GM23338 (cell line): ENCODE measurements at regions not wholly inside any gene's neighbourhood (a gene's known extent, or its start where the extent isn't known, plus 50 kb on each side); places are given as distances from the start of the nearest gene placed in this dataset.

Source experiments
- ATAC-seq: fragments of 200-7000 bp; cut with Tn5 transposase; 3 replicates; pipeline ENCODE4 v1.9.1; 2020
- DNase-seq: peaks from one replicate; pipeline ENCODE4 v3.0.0-alpha.2; 2015; ENCODE audit warnings: low spot score
- H2AFZ ChIP-seq: fragments of 200-600 bp; sonication (generic); 2 replicates; pipeline ENCODE4 v1.8.0; 2016; ENCODE audit warnings: antibody characterized with exemption, mild to moderate bottlenecking, moderate library complexity
- H3F3A ChIP-seq: fragments of 200-600 bp; sonication (generic); replicated peaks from 2 replicates; pipeline ENCODE4 v1.8.0; 2017; ENCODE audit warnings: antibody characterized with exemption, mixed run types, low read depth
- H3K27ac ChIP-seq: fragments of 200-600 bp; sonication (generic); 2 replicates; pipeline ENCODE4 v1.6.1; 2016; ENCODE audit warnings: low read depth
- H3K27me3 ChIP-seq: fragments of 200-600 bp; sonication (generic); 2 replicates; pipeline ENCODE4 v1.8.0; 2016; ENCODE audit warnings: mild to moderate bottlenecking, mixed run types, moderate library complexity; ENCODE audit not compliant: insufficient read depth
- H3K36me3 ChIP-seq: fragments of 200-600 bp; sonication (generic); 2 replicates; pipeline ENCODE4 v1.8.0; 2016; ENCODE audit warnings: mild to moderate bottlenecking; ENCODE audit not compliant: insufficient read depth
- H3K4me1 ChIP-seq: fragments of 200-600 bp; sonication (generic); 2 replicates; pipeline ENCODE4 v1.8.0; 2016; ENCODE audit warnings: mild to moderate bottlenecking, moderate library complexity; ENCODE audit not compliant: insufficient read depth
- H3K4me2 ChIP-seq: fragments of 200-600 bp; sonication (generic); 2 replicates; pipeline ENCODE4 v1.7.1; 2017; ENCODE audit warnings: mixed run types
- H3K4me3 ChIP-seq: fragments of 200-600 bp; sonication (generic); 2 replicates; pipeline ENCODE4 v1.6.1; 2016; ENCODE audit warnings: mixed run types
- H3K79me2 ChIP-seq: fragments of 200-600 bp; sonication (generic); replicated peaks from 2 replicates; pipeline ENCODE4 v1.8.0; 2017; ENCODE audit warnings: mild to moderate bottlenecking; ENCODE audit not compliant: insufficient read depth
- H3K9me2 ChIP-seq: fragments of 200-600 bp; sonication (generic); 2 replicates; pipeline ENCODE4 v1.8.0; 2017; ENCODE audit not compliant: insufficient read depth
- H4K20me1 ChIP-seq: fragments of 200-600 bp; sonication (generic); replicated peaks from 2 replicates; pipeline ENCODE4 v1.8.0; 2017; ENCODE audit warnings: mild to moderate bottlenecking; ENCODE audit not compliant: insufficient read depth
- H3K27ac Mint-ChIP-seq: 2 replicates; pipeline ENCODE4 v1.8.0; 2020; ENCODE audit warnings: inconsistent platforms, mild to moderate bottlenecking, moderate library complexity, mixed read lengths
- H3K27me3 Mint-ChIP-seq: 3 replicates; pipeline ENCODE4 v1.8.0; 2022; ENCODE audit warnings: low read depth, mild to moderate bottlenecking, moderate library complexity, mixed read lengths, inconsistent platforms; ENCODE audit not compliant: insufficient read depth, poor library complexity
- H3K36me3 Mint-ChIP-seq: 3 replicates; pipeline ENCODE4 v1.8.0; 2021; ENCODE audit warnings: low read depth, mild to moderate bottlenecking, inconsistent platforms, moderate library complexity, mixed read lengths
- H3K4me1 Mint-ChIP-seq: 3 replicates; pipeline ENCODE4 v1.8.0; 2020; ENCODE audit warnings: mild to moderate bottlenecking, inconsistent platforms, mixed read lengths
- H3K4me3 Mint-ChIP-seq: 3 replicates; pipeline ENCODE4 v1.8.0; 2021; ENCODE audit warnings: moderate library complexity, mild to moderate bottlenecking, inconsistent platforms, mixed read lengths
- H3K9me3 Mint-ChIP-seq: 3 replicates; pipeline ENCODE4 v1.8.0; 2020; ENCODE audit warnings: moderate library complexity, mild to moderate bottlenecking, inconsistent platforms, mixed read lengths
- CREB1 ChIP-seq: fragments of 250-450 bp; sonication (Bioruptor Pico); IDR thresholded peaks from 2 replicates; pipeline ENCODE4 v1.5.0; 2020; ENCODE audit warnings: low read depth, mild to moderate bottlenecking, moderate library complexity
- EZH2 ChIP-seq: fragments of 200-600 bp; sonication (generic); IDR thresholded peaks from one replicate; pipeline ENCODE4 v1.8.0; 2017; ENCODE audit warnings: antibody characterized with exemption, mild to moderate bottlenecking, low read depth; ENCODE audit not compliant: unreplicated experiment
- EZH2phosphoT487 ChIP-seq: fragments of 200-600 bp; sonication (generic); IDR thresholded peaks from one replicate; pipeline ENCODE4 v1.8.1; 2018; ENCODE audit warnings: antibody characterized with exemption; ENCODE audit not compliant: unreplicated experiment
- JUNB ChIP-seq: IDR thresholded peaks from one replicate; pipeline ENCODE4 v1.6.1; 2016; ENCODE audit warnings: antibody characterized with exemption; ENCODE audit not compliant: unreplicated experiment
- NANOG ChIP-seq: IDR thresholded peaks from 2 replicates; pipeline ENCODE4 v1.6.1; 2016; ENCODE audit warnings: antibody characterized with exemption, borderline replicate concordance
- POLR2AphosphoS5 ChIP-seq: IDR thresholded peaks from 2 replicates; pipeline ENCODE4 v1.6.1; 2016; ENCODE audit warnings: antibody characterized with exemption, low read depth
- STAT1 ChIP-seq: IDR thresholded peaks from one replicate; pipeline ENCODE4 v1.6.1; 2016; ENCODE audit warnings: antibody characterized with exemption; ENCODE audit not compliant: unreplicated experiment
- ZNF114 ChIP-seq: fragments of 250-450 bp; sonication (Bioruptor Pico); IDR thresholded peaks from 2 replicates; pipeline ENCODE4 v1.5.0; 2020; ENCODE audit warnings: mild to moderate bottlenecking, moderate library complexity
- ZNF331 ChIP-seq: fragments of 250-450 bp; sonication (Bioruptor Pico); IDR thresholded peaks from 2 replicates; pipeline ENCODE4 v1.5.0; 2020; ENCODE audit warnings: low read depth, mild to moderate bottlenecking, moderate library complexity
- TF ChIP-seq, protein P1 (sequence below): IDR thresholded peaks from one replicate; pipeline ENCODE4 v1.6.1; 2018; ENCODE audit warnings: antibody characterized with exemption; ENCODE audit not compliant: unreplicated experiment
- TF ChIP-seq, protein P2 (sequence below), 2 experiments: fragments of 200-600 bp in 1 of 2; sonication (generic) in 1 of 2; conservative IDR thresholded peaks; 2 replicates each; pipeline versions ENCODE4 v1.5.1 to v1.6.1; 2016 to 2017; ENCODE audit warnings: antibody characterized with exemption in 2 of 2, low read depth in 2 of 2, mild to moderate bottlenecking in 2 of 2, moderate library complexity in 1 of 2
- TF ChIP-seq, protein P3 (sequence below): IDR thresholded peaks from 2 replicates; pipeline ENCODE4 v1.6.1; 2016; ENCODE audit warnings: antibody characterized with exemption

DNA sequence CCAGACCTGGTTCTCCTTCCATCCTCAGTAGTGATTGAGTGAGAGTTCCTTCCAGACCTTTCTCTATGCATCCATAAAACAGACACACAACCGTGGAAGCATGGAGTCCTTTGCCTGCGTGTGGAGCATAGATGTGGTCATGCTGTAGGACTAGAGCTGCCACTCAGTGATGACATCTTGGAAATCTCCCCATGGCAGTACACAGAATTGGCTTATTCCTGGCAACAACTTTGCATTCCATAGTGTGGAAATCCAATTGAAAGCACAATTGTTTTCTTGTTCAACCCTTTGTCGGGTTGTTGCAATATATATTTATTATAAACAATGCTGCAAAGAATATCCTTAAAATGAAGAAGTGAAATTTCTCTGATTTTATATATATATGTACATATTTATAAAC is 547.8 kb downstream of the CDH26 start:
- no peaks in the 10 kb centered on the region for H3K9me2 ChIP-seq
- H3K27me3 ChIP-seq: no peaks in the 10 kb centered on the region
- Mint-ChIP-seq H3K4me1 (peaks cover 19% of the 10 kb centered on the region), H3K27me3 (peaks cover 6% of the 10 kb centered on the region), H3K9me3 (no peaks in the 10 kb centered on the region), H3K4me3 (no peak overlapping the region), H3K36me3 (no peaks in the 10 kb centered on the region), H3K27ac (no peak overlapping the region)
- no peak for ATAC-seq
- no peak overlapping the region for H2AFZ ChIP-seq
- no peak overlapping the region for H3K4me2 ChIP-seq
- no peak for DNase-seq
- no peaks in the 10 kb centered on the region for H3K79me2 ChIP-seq
- H3F3A ChIP-seq: no peaks in the 10 kb centered on the region
- no peaks in the 10 kb centered on the region for H4K20me1 ChIP-seq
- H3K4me1 ChIP-seq: no peaks in the 10 kb centered on the region
- no peak overlapping the region for H3K4me3 ChIP-seq
- H3K27ac ChIP-seq: no peak overlapping the region
- no peak for TF ChIP-seq STAT1
- no peak for TF ChIP-seq POLR2AphosphoS5
- TF ChIP-seq JUNB: no peak
- no peak for TF ChIP-seq CREB1 (CRISPR knock-in tag)
- TF ChIP-seq ZNF331 (CRISPR knock-in tag): no peak
- TF ChIP-seq, protein P1, sequence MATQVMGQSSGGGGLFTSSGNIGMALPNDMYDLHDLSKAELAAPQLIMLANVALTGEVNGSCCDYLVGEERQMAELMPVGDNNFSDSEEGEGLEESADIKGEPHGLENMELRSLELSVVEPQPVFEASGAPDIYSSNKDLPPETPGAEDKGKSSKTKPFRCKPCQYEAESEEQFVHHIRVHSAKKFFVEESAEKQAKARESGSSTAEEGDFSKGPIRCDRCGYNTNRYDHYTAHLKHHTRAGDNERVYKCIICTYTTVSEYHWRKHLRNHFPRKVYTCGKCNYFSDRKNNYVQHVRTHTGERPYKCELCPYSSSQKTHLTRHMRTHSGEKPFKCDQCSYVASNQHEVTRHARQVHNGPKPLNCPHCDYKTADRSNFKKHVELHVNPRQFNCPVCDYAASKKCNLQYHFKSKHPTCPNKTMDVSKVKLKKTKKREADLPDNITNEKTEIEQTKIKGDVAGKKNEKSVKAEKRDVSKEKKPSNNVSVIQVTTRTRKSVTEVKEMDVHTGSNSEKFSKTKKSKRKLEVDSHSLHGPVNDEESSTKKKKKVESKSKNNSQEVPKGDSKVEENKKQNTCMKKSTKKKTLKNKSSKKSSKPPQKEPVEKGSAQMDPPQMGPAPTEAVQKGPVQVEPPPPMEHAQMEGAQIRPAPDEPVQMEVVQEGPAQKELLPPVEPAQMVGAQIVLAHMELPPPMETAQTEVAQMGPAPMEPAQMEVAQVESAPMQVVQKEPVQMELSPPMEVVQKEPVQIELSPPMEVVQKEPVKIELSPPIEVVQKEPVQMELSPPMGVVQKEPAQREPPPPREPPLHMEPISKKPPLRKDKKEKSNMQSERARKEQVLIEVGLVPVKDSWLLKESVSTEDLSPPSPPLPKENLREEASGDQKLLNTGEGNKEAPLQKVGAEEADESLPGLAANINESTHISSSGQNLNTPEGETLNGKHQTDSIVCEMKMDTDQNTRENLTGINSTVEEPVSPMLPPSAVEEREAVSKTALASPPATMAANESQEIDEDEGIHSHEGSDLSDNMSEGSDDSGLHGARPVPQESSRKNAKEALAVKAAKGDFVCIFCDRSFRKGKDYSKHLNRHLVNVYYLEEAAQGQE: no peak
- TF ChIP-seq, protein P2, sequence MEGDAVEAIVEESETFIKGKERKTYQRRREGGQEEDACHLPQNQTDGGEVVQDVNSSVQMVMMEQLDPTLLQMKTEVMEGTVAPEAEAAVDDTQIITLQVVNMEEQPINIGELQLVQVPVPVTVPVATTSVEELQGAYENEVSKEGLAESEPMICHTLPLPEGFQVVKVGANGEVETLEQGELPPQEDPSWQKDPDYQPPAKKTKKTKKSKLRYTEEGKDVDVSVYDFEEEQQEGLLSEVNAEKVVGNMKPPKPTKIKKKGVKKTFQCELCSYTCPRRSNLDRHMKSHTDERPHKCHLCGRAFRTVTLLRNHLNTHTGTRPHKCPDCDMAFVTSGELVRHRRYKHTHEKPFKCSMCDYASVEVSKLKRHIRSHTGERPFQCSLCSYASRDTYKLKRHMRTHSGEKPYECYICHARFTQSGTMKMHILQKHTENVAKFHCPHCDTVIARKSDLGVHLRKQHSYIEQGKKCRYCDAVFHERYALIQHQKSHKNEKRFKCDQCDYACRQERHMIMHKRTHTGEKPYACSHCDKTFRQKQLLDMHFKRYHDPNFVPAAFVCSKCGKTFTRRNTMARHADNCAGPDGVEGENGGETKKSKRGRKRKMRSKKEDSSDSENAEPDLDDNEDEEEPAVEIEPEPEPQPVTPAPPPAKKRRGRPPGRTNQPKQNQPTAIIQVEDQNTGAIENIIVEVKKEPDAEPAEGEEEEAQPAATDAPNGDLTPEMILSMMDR (conservative IDR thresholded peaks at IDR 0.05; ENCODE audit: low read depth in 2 of 2): no peak
- no peak for TF ChIP-seq NANOG
- TF ChIP-seq EZH2: no peak
- no peak for TF ChIP-seq EZH2phosphoT487
- no peak for TF ChIP-seq ZNF114 (CRISPR knock-in tag)
- TF ChIP-seq, protein P3, sequence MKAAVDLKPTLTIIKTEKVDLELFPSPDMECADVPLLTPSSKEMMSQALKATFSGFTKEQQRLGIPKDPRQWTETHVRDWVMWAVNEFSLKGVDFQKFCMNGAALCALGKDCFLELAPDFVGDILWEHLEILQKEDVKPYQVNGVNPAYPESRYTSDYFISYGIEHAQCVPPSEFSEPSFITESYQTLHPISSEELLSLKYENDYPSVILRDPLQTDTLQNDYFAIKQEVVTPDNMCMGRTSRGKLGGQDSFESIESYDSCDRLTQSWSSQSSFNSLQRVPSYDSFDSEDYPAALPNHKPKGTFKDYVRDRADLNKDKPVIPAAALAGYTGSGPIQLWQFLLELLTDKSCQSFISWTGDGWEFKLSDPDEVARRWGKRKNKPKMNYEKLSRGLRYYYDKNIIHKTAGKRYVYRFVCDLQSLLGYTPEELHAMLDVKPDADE: no peak
- H3K36me3 ChIP-seq: no peaks in the 10 kb centered on the region
